ENCODE measurements at regions not wholly inside any gene's neighbourhood (a gene's known extent, or its start where the extent isn't known, plus 50 kb on each side); places are given as distances from the start of the nearest gene placed in this dataset.
"Not testable (repeated sequence)": the region's sequence is repeated elsewhere in the genome, so short reads cannot be mapped to it uniquely, and the experiment has no call there.

- no peak for DNase-seq
These were observed 55.1 kb downstream of the ID4 start for GRCh38 chr6:19892260-19892659.

DNA sequence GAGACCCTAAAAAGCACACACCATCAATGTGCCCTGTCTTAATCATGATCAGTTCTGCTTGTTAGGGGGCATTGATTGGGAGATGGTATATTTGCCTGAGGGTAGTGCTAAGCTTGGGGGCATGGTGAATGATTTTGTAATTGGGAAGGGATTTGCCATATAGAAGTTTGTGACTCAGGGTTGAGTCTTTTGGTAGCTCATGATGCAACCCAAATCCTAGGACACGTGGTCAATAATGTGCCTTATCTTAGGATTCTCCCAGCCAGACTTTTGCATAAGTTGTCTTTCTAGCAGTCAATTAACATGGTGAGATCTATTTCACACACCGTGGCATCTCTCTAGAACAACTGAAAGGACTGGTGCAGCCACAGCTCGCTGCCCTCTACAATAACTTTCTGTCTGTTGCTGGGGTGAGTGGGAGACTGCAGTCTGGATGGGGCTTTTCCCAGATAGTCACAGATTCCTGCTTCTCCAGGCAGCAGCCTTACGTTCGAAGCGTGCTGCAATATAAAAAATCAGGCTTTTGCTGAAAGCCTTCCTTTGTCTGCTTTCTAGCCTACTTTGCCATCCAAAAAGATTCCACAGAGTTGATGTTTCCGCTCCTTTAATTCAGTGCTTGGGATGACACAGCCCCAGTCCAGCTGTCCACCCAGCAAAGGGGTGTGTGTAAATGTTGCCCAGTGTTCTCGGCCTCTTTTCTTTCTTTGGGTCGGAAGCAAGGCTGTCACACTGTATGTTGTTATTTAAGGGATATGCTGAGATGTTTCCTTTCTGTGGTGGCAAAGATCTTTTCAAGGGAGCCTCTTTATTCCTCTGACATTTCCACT lies 58.9 kb downstream of the ID4 start:
- DNase-seq, result no peak

DNA sequence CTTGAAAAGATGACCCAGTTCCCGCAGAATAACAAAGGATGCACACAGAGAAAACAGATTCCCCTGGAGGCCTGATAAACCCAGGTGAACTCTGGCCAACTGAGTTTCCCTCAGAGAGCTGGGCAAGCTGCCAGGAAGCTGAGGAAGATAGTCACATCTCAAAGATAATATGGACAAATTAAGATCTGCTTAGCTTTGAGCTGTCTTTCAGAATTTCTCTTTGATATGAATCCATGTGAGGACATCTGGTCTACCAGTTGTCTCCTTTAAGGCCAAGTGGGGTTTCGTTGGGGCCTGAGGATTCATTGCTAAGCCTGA lies 59.5 kb downstream of the ID4 start:
- no peak for DNase-seq

GRCh38 chr6:19898141-19898740 lies 61.1 kb downstream of the ID4 start:
- DNase-seq, result no peak

DNA sequence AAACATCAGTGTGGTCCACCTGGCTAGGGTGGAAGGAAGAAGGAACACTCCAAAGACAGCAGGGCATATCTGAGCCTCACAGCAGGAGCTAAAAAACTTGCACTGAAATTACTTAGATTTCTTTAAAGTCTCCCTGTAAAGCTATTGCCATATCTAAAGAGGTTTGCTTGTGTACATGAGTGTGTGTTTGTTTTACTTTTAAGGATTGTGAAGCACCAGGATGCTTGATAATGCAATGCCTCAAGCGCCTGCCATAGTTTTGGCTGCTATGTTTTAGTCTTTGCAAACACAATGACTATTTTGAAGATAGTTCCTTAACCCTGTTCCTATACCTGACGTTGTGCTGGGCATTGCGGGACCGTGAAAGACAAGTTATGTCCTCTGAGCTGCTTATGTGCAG lies 65.0 kb downstream of the ID4 start:
- DNase-seq, result no peak

DNA sequence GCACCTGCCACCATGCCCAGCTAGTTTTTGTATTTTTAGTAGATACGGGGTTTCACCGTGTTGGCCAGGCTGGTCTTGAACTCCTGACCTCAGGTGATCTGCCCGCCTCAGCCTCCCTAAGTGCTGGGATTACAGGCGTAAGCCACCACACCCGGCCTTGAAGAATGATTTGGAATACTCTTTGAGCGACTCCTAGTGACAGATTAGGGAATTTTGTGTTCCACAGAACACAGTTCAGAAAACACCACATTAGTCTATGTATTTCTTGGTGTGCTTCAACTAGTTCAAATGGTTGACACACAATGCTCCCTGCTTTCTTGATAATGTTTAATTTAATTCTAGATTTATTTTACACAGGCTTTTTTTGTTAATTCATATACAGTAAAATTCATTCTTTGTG lies 67.2 kb downstream of the ID4 start:
- not testable (repeated sequence) for DNase-seq

- DNase-seq, result no peak
These were observed 68.4 kb downstream of the ID4 start for GRCh38 chr6:19905584-19905983.

DNA sequence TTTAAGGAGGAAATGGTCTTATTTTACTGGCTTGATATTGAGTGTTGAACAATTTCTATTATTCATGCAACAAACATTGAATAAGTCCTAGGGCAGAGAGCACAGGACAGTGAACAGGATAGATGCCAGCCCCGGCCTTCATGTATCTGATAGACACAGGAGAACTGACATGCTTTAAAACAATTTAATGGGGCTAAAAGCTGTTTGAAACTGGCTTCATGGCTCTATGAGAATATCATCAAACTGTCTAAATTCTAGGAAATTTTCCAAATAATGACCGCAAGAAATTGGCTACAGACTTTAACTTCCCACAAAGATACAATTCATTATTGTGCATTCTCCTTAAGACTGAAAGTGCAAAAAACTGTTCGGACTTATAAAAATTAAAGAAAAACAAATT lies 69.0 kb downstream of the ID4 start:
- no peak for DNase-seq

- DNase-seq, result no peak
These were observed 74.1 kb downstream of the ID4 start for GRCh38 chr6:19911223-19911622.

DNA sequence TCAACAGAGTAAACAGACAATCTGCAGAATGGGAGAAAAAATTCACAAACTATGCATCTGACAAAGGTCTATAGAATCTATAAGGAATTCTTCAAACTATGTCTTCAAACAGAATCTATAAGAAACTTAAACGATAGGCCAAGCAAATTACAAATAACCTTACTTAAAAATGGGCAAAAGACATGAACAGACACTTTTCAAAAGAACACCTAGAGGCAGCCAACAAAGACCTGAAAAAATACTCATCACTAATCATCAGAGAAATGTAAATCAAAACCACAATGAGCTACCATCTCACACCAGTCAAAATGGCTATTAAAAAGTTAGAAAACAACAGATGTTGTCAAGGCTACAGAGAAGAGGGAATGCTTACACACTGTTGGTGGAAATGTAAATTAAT lies 81.3 kb downstream of the ID4 start:
- DNase-seq, result no peak

GRCh38 chr6:19921786-19922185 lies 84.6 kb downstream of the ID4 start:
- no peak for DNase-seq

GRCh38 chr6:19925533-19925932 lies 88.4 kb downstream of the ID4 start:
- DNase-seq, result no peak

DNA sequence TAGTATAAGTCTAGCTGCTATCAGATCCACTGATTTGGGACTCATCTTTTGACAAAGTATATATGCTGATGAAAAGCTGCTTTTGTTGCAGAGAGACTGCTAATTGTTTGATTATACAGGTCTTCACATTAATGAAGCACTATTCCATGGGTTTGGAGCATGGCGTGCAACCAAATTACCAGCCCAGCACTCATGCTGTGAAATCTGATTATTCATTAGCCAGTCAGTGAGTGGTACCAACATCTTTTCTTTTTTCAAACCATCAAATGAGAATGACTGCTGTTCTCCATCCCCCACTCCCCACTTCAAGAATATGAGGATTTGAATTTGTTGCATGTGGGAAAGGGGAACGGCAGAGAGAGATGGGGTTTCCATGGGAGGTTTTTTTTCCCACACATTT lies 91.3 kb downstream of the ID4 start:
- DNase-seq, result no peak

GRCh38 chr6:19929312-19929711 lies 92.1 kb downstream of the ID4 start:
- no peak for DNase-seq

DNA sequence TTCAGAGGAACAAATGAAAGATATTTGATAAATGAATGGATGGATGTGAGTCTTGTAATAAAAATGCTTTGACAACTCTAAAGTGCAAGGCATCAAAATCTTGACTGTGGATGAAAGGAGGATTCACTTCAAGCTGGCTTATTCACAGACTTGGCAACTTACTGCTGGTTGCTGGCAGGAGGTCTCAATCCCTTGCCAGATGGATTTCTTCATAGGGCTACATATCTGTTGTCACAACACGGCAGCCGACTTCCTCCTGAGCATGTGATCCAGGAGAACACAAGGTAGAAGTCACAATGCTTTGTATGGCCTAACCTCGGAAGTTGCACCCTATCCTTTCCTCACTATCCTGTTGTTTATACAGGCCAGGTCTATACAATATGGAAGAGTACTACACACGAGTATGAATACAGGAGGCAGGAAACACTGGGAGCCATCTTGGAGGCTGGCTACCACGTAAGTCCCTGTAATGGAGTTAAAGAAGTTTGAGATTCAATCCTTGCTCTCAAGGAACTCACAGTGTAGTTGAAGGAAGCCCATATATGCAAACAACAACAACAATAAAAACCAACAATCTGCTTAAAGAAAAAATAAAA lies 97.9 kb downstream of the ID4 start:
- no peak for DNase-seq

- DNase-seq, result not testable (repeated sequence)
These were observed 102.2 kb downstream of the ID4 start for GRCh38 chr6:19939321-19939720.

DNA sequence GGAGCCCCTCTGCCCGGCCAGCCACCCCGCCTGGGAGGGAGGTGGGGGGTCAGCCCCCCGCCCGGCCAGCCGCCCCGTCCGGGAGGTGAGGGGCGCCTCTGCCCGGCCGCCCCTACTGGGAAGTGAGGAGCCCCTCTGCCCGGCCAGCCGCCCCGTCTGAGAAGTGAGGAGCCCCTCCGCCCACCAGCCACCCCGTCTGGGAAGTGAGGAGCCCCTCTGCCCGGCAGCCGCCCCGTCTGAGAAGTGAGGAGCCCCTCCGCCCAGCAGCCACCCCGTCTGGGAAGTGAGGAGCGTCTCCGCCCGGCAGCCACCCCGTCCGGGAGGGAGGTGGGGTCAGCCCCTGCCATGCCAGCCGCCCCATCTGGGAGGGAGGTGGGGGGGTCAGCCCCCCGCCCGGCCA lies 102.8 kb downstream of the ID4 start:
- DNase-seq, result not testable (repeated sequence)

DNA sequence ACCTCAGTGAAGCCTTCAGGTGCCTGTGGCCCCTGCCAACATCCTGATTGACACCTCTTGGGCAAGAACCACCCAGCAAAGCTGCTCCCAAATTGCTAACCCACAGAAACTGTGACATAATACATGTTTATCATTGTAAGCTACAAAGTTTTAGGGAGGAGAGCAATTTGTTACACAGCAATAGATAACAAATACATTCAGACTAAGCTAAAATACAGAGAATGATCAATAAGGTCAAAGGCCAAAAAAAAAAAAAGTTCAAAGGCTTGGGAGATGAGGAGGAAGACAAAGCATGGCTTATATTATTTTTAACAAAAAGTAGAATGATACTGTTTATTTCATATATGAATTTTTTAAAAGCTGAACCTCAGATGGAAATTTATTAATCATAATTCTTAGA lies 105.9 kb downstream of the ID4 start:
- DNase-seq, result no peak

DNA sequence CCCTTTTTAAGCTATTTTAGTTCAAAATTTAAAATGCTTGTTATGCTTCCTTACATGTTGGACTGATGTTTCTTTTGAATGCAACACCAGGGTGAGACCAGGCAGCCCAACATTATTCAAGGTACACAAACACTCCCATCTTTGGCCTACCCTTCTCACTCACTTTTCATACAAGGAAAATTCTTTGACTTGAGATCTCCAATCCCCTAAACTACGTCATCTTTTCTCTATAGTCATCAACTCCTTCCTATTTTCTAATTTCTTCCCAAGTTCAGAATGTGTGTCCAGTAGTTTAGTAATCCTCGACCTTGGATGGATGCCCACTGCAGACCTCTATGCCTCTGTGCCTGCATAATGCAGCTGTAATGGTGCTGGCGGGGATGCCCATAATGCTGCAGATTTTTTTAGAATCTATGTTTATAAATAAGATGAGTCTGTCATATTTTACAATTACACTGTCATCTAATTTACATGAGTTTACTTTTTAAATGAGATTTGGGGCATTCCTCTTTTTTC lies 108.7 kb downstream of the ID4 start:
- DNase-seq, result no peak

DNA sequence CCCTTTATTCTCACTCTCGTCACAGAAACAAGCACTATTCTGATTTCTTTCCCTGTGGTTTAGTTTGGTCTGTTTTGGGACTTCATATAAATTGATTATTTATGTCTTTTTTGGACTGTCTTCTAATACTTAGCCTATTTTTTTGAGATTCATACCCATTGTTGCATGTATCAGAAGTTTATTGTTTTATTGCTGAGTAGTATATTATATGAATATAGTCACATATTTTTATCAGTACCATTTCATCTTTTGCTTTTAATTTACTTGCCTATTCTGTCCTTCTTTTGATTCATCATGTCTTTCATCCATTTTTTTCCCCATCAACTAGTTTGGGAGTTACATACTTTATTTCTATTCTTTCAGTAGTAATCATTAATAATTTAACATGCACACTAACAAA lies 112.0 kb downstream of the ID4 start:
- no peak for DNase-seq

DNA sequence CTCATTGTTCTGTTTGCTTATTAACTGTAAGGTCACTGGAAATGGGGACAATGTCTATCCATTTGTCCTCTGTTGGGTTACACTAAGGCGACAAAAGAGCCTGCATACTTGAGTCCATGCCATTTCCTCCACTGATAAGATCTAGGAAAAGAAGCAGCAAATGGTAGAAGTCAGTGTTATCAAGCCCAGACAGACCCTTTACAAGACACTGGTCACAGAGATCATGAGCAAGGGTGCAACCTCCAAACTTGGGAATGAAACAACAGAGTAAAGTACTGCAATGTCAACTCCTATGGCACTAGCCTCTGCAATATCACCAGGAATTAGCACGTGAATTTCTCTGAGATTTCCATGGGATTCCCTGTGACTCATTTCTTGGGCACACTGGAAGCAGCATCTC lies 126.9 kb downstream of the ID4 start:
- no peak for DNase-seq

DNA sequence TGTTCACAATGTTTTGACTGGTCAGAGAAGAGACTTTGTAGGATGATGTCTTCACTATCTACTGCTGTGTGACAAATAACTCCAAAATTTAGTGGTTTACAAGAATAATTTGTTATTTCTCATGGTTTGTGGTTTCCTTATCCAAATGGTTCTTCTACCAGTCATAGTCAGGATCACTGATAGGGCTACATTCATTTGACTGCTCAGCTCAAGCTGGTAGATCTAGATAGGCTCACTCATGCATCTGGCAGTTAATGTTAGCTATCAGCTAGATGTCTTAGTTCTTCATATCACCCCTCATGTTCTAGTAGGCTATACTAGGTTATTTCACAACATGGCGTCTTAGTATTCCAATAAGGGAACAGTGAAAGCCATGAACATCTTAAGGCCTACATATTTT lies 131.0 kb downstream of the ID4 start:
- DNase-seq, result no peak

- DNase-seq, result no peak
These were observed 135.1 kb downstream of the ID4 start for GRCh38 chr6:19972221-19972620.

- no peak for DNase-seq
These were observed 139.4 kb downstream of the ID4 start for GRCh38 chr6:19976411-19977129.

All from T1000 (cell line).